ENCODE measurements at regions not wholly inside any gene's neighbourhood (a gene's known extent, or its start where the extent isn't known, plus 50 kb on each side); places are given as distances from the start of the nearest gene placed in this dataset.

GRCh38 chr7:131197920-131198615, 129.6 kb upstream of the MKLN1 start:
- DNase-seq (ENCODE audit: low read depth in 2 of 2), result peak in 1 of 2 donors; percentile 82
- Histone ChIP-seq H3K4me1 (ENCODE audit: control insufficient read depth, extremely low read depth, insufficient read depth, low read length) (no peaks in the 10 kb centered on the region), H3K4me3 (replicated peaks in 1 of 4; ENCODE audit: control extremely low read depth in 1 of 4, insufficient read depth in 1 of 4, low read depth in 3 of 4, low read length in 4 of 4) (no peak overlapping the region), H3K4me2 (ENCODE audit: extremely low read depth, insufficient read depth, low read length) (no peak overlapping the region), H2AFZ (ENCODE audit: low read length) (no peak overlapping the region), H3K27me3 (ENCODE audit: control insufficient read depth, insufficient read depth, low read length) (no peaks in the 10 kb centered on the region), H3K79me2 (ENCODE audit: control insufficient read depth, insufficient read depth, low read length) (no peaks in the 10 kb centered on the region), H4K20me1 (ENCODE audit: control insufficient read depth, extremely low read depth, insufficient read depth, low read length) (no peaks in the 10 kb centered on the region), H3K9ac (ENCODE audit: insufficient read depth, low read length) (no peak overlapping the region), H3K27ac (ENCODE audit: insufficient read depth, low read length) (no peak overlapping the region), H3K36me3 (ENCODE audit: control insufficient read depth, insufficient read depth, low read length) (no peaks in the 10 kb centered on the region), H3K9me3 (ENCODE audit: control insufficient read depth, insufficient read depth, low read depth, low read length) (no peaks in the 10 kb centered on the region)
- TF ChIP-seq EZH2 (IDR thresholded peaks at IDR 0.05; ENCODE audit: low read length, missing control alignments) (no peak), CTCF (conservative IDR thresholded peaks at IDR 0.05 in 1 of 2, IDR thresholded peaks at IDR 0.05 in 1 of 2; ENCODE audit: low read depth in 1 of 2, low read length in 2 of 2) (no peak)

- Histone ChIP-seq H3K4me2 (ENCODE audit: extremely low read depth, insufficient read depth, low read length) (no peak overlapping the region), H2AFZ (ENCODE audit: low read length) (no peak overlapping the region), H3K79me2 (ENCODE audit: control insufficient read depth, insufficient read depth, low read length) (no peaks in the 10 kb centered on the region), H3K9me3 (ENCODE audit: control insufficient read depth, insufficient read depth, low read depth, low read length) (no peaks in the 10 kb centered on the region), H3K27ac (ENCODE audit: insufficient read depth, low read length) (no peak overlapping the region), H4K20me1 (ENCODE audit: control insufficient read depth, extremely low read depth, insufficient read depth, low read length) (no peaks in the 10 kb centered on the region), H3K4me3 (replicated peaks in 1 of 4; ENCODE audit: control extremely low read depth in 1 of 4, insufficient read depth in 1 of 4, low read depth in 3 of 4, low read length in 4 of 4) (no peak overlapping the region), H3K9ac (ENCODE audit: insufficient read depth, low read length) (no peak overlapping the region), H3K27me3 (ENCODE audit: control insufficient read depth, insufficient read depth, low read length) (no peaks in the 10 kb centered on the region), H3K4me1 (ENCODE audit: control insufficient read depth, extremely low read depth, insufficient read depth, low read length) (no peaks in the 10 kb centered on the region), H3K36me3 (ENCODE audit: control insufficient read depth, insufficient read depth, low read length) (no peaks in the 10 kb centered on the region)
- DNase-seq (ENCODE audit: low read depth in 2 of 2), result no peak
- TF ChIP-seq EZH2 (IDR thresholded peaks at IDR 0.05; ENCODE audit: low read length, missing control alignments) (no peak), CTCF (conservative IDR thresholded peaks at IDR 0.05 in 1 of 2, IDR thresholded peaks at IDR 0.05 in 1 of 2; ENCODE audit: low read depth in 1 of 2, low read length in 2 of 2) (no peak)
Observed at GRCh38 chr7:131202451-131202850, 125.2 kb upstream of the MKLN1 start.

- no peak overlapping the region for H2AFZ ChIP-seq (ENCODE audit: low read length)
- no peak overlapping the region for H3K27ac ChIP-seq (ENCODE audit: insufficient read depth, low read length)
- no peaks in the 10 kb centered on the region for H3K4me1 ChIP-seq (ENCODE audit: control insufficient read depth, extremely low read depth, insufficient read depth, low read length)
- H3K79me2 ChIP-seq (ENCODE audit: control insufficient read depth, insufficient read depth, low read length), result no peaks in the 10 kb centered on the region
- H3K4me2 ChIP-seq (ENCODE audit: extremely low read depth, insufficient read depth, low read length), result no peak overlapping the region
- H3K9ac ChIP-seq (ENCODE audit: insufficient read depth, low read length), result no peak overlapping the region
- no peak overlapping the region for H3K4me3 ChIP-seq (replicated peaks in 1 of 4; ENCODE audit: control extremely low read depth in 1 of 4, insufficient read depth in 1 of 4, low read depth in 3 of 4, low read length in 4 of 4)
- TF ChIP-seq EZH2 (IDR thresholded peaks at IDR 0.05; ENCODE audit: low read length, missing control alignments) (no peak), CTCF (conservative IDR thresholded peaks at IDR 0.05 in 1 of 2, IDR thresholded peaks at IDR 0.05 in 1 of 2; ENCODE audit: low read depth in 1 of 2, low read length in 2 of 2) (no peak)
- H3K27me3 ChIP-seq (ENCODE audit: control insufficient read depth, insufficient read depth, low read length), result no peaks in the 10 kb centered on the region
- H4K20me1 ChIP-seq (ENCODE audit: control insufficient read depth, extremely low read depth, insufficient read depth, low read length), result no peaks in the 10 kb centered on the region
- no peaks in the 10 kb centered on the region for H3K36me3 ChIP-seq (ENCODE audit: control insufficient read depth, insufficient read depth, low read length)
- no peaks in the 10 kb centered on the region for H3K9me3 ChIP-seq (ENCODE audit: control insufficient read depth, insufficient read depth, low read depth, low read length)
- no peak for DNase-seq (ENCODE audit: low read depth in 2 of 2)
Observed at GRCh38 chr7:131203291-131203976, 124.2 kb upstream of the MKLN1 start.
